OCI-LY7 (cell line): ENCODE measurements at regions not wholly inside any gene's neighbourhood (a gene's known extent, or its start where the extent isn't known, plus 50 kb on each side); places are given as distances from the start of the nearest gene placed in this dataset.

Source experiments
- CTCF ChIP-seq: fragments of 200-600 bp; sonication (generic); conservative IDR thresholded peaks from 2 replicates; pipeline ENCODE4 v1.5.1; 2014; ENCODE audit warnings: mild to moderate bottlenecking, antibody characterized with exemption, low read length, moderate library complexity, mixed read lengths
- EZH2phosphoT487 ChIP-seq: fragments of 200-600 bp; sonication (generic); IDR thresholded peaks from 2 replicates; pipeline ENCODE4 v1.6.1; 2018; ENCODE audit warnings: low read depth, borderline replicate concordance, mild to moderate bottlenecking, mixed run types, antibody characterized with exemption, low read length, moderate library complexity, mixed read lengths

GRCh38 chr1:99573431-99574217 lies 72.3 kb upstream of the PALMD start:
- TF ChIP-seq CTCF = no peak
- TF ChIP-seq EZH2phosphoT487 = no peak
